Activated naive CD4-positive, alpha-beta T cell treated with anti-CD3 and anti-CD28 coated beads for 36 hours (primary cell): ENCODE measurements at regions not wholly inside any gene's neighbourhood (a gene's known extent, or its start where the extent isn't known, plus 50 kb on each side); places are given as distances from the start of the nearest gene placed in this dataset.

Experiments
- CTCF ChIA-PET: fragments of 350-600 bp; sonication (Branson Sonifier 250); formaldehyde crosslinking; loops from one replicate; lab custom pipeline; 2021; ENCODE audit warnings: antibody characterized with exemption; lab: Charles Lee
- DNase-seq: peaks from one replicate; pipeline ENCODE4 v3.0.0-alpha.2; 2020
- H3K27ac Mint-ChIP-seq: one replicate; pipeline ENCODE4 v1.8.0; 2021; ENCODE audit warnings: mild to moderate bottlenecking, mixed read lengths
- H3K27me3 Mint-ChIP-seq: one replicate; pipeline ENCODE4 v1.8.0; 2021; ENCODE audit warnings: low read depth, mixed read lengths
- H3K36me3 Mint-ChIP-seq: one replicate; pipeline ENCODE4 v1.8.0; 2021; ENCODE audit warnings: low read depth, mixed read lengths
- H3K4me1 Mint-ChIP-seq: one replicate; pipeline ENCODE4 v1.8.0; 2021; ENCODE audit warnings: low read depth, mixed read lengths
- H3K4me3 Mint-ChIP-seq: one replicate; pipeline ENCODE4 v1.8.0; 2021; ENCODE audit warnings: mild to moderate bottlenecking, moderate library complexity, mixed read lengths
- H3K9me3 Mint-ChIP-seq: one replicate; pipeline ENCODE4 v1.8.0; 2021; ENCODE audit warnings: mixed read lengths
- intact Hi-C: fragments of 100-400 bp; cut with micrococcal nuclease; formaldehyde crosslinking; loops from one replicate; pipeline ENCODE4 v1.15.1; 2023

- H3K4me3 Mint-ChIP-seq, result no peak overlapping the region
- no peaks in the 10 kb centered on the region for H3K27me3 Mint-ChIP-seq
- H3K27ac Mint-ChIP-seq, result no peak overlapping the region
- H3K4me1 Mint-ChIP-seq, result no peaks in the 10 kb centered on the region
- CTCF ChIA-PET, result no interaction called here
- peaks cover 2% of the 10 kb centered on the region for H3K36me3 Mint-ChIP-seq
- DNase-seq, result no peak
- peaks cover 26% of the 10 kb centered on the region for H3K9me3 Mint-ChIP-seq
- intact Hi-C loops, result loop anchor here (10.0 kb wide), 1 partner anchor 440 kb away; no protein-coding TSS in a partner anchor
Observed at GRCh38 chr12:78585132-78585531, 279.4 kb upstream of the SYT1 start.

DNA sequence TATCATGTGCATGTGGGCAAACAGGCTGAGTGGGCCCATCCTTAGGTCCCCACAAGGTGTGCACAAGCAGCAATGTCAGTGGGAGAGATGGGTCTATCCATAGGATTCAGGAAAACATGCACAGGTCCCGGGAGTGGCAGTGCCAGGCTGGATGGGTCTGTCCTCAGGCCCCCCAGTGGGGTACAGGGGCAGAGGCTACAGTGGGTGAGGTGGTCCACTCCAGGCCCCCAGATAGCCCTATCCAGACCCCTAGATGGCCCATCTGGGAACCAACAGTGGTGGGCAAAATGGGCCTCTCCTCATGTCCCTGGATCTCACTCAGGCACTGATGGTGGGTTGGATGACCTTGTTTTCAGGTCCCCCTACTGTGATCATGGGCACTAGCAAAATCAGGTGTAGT lies 277.8 kb upstream of the SYT1 start:
- Mint-ChIP-seq H3K9me3 (peaks cover 21% of the 10 kb centered on the region), H3K36me3 (peaks cover 2% of the 10 kb centered on the region), H3K27me3 (no peaks in the 10 kb centered on the region), H3K27ac (no peak overlapping the region), H3K4me1 (no peaks in the 10 kb centered on the region), H3K4me3 (no peak overlapping the region)
- no peak for DNase-seq
- CTCF ChIA-PET, result no interaction called here
- intact Hi-C loops, result loop anchor here (10.0 kb wide), 1 partner anchor 442 kb away; no protein-coding TSS in a partner anchor

GRCh38 chr12:78599366-78599765 lies 265.2 kb upstream of the SYT1 start:
- no peak for DNase-seq
- no peaks in the 10 kb centered on the region for H3K27me3 Mint-ChIP-seq
- H3K27ac Mint-ChIP-seq, result no peak overlapping the region
- intact Hi-C loops, result no loop called here
- CTCF ChIA-PET, result no interaction called here
- H3K36me3 Mint-ChIP-seq, result no peaks in the 10 kb centered on the region
- H3K4me1 Mint-ChIP-seq, result no peaks in the 10 kb centered on the region
- H3K4me3 Mint-ChIP-seq, result no peak overlapping the region
- peaks cover 25% of the 10 kb centered on the region for H3K9me3 Mint-ChIP-seq

GRCh38 chr12:78600541-78600940 lies 264.0 kb upstream of the SYT1 start:
- Mint-ChIP-seq H3K27me3 (no peaks in the 10 kb centered on the region), H3K36me3 (no peaks in the 10 kb centered on the region), H3K9me3 (peaks cover 25% of the 10 kb centered on the region), H3K27ac (no peak overlapping the region), H3K4me3 (no peak overlapping the region), H3K4me1 (no peaks in the 10 kb centered on the region)
- intact Hi-C loops, result no loop called here
- DNase-seq, result no peak
- CTCF ChIA-PET, result no interaction called here

DNA sequence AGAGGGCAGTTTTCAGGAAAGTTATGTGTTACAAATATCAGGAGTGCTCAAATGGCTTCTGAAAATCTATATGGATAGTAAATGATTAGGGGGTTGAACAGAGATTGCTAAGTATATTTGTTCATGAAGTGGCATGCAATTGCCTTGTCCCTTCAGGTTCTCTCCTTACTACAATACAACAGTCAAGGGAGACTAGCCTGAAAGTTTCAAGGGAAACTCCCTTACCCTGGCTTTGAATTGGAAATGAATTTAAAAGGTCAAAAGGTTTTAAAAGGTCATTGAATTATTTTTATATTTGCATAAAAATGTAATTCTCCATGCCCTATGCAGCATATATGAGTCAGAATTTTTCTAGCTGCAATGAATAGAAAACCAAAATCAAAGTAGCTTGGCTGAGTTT lies 253.1 kb upstream of the SYT1 start:
- intact Hi-C loops, result no loop called here
- H3K4me1 Mint-ChIP-seq, result no peaks in the 10 kb centered on the region
- CTCF ChIA-PET, result no interaction called here

DNA sequence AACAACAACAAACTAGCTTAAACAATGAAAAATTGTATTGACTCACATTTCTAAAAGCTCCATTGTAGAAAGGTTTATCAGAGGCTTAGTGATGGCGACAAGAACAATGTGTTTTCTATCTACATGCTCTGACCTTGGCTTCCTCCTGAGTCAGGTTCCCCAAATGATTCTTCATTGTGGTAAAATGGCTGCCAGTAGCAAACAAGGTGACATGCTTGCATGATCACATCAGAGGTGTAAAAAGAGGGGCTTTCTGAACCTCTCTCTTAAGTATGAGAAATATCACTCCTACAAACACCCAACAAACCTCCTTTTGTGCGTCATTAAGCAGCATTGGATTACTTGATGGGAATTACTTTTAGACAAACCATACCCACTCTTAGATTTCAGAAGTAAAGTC lies 252.4 kb upstream of the SYT1 start:
- Mint-ChIP-seq H3K4me1 (no peaks in the 10 kb centered on the region), H3K36me3 (no peaks in the 10 kb centered on the region), H3K27ac (no peak overlapping the region), H3K4me3 (no peak overlapping the region), H3K9me3 (peaks cover 12% of the 10 kb centered on the region), H3K27me3 (no peaks in the 10 kb centered on the region)
- no peak for DNase-seq
- CTCF ChIA-PET, result no interaction called here
- intact Hi-C loops, result no loop called here

More for the DNA sequence above, 253.1 kb upstream of the SYT1 start:
- no peak overlapping the region for H3K4me3 Mint-ChIP-seq
- H3K36me3 Mint-ChIP-seq, result no peaks in the 10 kb centered on the region
- H3K27me3 Mint-ChIP-seq, result no peaks in the 10 kb centered on the region
- H3K9me3 Mint-ChIP-seq, result peaks cover 12% of the 10 kb centered on the region
- no peak overlapping the region for H3K27ac Mint-ChIP-seq
- DNase-seq, result no peak

DNA sequence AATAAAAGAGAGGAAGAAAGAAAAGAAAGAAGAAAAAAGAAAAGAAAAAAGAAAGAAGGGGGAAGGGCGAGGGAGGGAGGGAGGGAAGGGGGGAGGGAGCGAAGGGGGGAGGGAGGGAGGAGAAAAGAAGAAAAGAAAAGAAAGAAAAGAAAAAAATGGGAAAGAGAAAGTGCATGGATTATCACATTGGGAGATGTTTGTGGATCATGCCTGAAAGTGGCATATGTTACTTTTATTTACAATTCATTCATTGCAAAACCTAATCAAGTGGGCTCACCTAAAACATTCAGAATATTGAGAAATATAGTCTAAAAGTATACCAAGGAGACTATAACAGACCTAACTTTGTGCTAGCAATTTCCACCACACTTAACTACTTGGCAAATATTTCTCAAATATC lies 246.9 kb upstream of the SYT1 start:
- CTCF ChIA-PET, result no interaction called here
- intact Hi-C loops, result no loop called here
- H3K36me3 Mint-ChIP-seq, result no peaks in the 10 kb centered on the region

DNA sequence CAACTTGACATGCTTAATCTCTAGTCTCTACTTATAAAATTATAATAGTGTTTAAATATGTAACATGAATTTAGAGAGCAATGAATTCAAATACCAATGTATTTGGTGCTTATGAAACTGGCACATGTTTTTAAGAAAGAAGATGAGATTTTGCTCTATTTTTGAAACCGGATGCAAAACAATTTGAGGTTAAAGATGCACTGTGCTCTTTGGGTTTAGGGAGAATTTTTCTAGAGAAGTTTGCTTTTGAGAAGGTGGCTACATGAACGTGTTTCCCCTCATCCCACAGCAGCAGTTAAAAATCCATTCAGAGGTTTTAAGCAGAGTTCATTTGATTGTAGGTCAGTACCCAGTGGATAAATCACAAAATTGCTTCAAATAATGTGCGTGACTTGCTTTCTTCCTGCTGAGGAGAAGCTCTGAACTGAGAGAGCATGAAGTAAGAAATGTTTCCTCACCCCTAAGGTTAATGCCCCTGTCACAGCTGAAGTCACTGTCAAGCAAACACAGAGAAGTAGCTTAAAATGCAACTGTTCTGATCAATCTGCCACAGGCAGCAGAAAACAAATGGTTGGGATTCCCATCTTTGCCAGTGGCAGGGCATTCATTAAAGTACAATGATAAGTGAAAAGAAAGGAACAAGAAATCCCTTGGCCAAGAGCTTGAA lies 241.9 kb upstream of the SYT1 start:
- Mint-ChIP-seq H3K4me1 (no peaks in the 10 kb centered on the region), H3K27me3 (no peaks in the 10 kb centered on the region), H3K36me3 (no peaks in the 10 kb centered on the region), H3K27ac (no peak overlapping the region), H3K4me3 (no peak overlapping the region), H3K9me3 (peaks cover 10% of the 10 kb centered on the region)
- intact Hi-C loops, result no loop called here
- no peak for DNase-seq
- CTCF ChIA-PET, result no interaction called here

More for the DNA sequence above, 246.9 kb upstream of the SYT1 start:
- no peaks in the 10 kb centered on the region for H3K27me3 Mint-ChIP-seq
- H3K4me1 Mint-ChIP-seq, result no peaks in the 10 kb centered on the region
- no peak for DNase-seq
- H3K4me3 Mint-ChIP-seq, result no peak overlapping the region
- H3K27ac Mint-ChIP-seq, result no peak overlapping the region
- peaks cover 3% of the 10 kb centered on the region for H3K9me3 Mint-ChIP-seq

DNA sequence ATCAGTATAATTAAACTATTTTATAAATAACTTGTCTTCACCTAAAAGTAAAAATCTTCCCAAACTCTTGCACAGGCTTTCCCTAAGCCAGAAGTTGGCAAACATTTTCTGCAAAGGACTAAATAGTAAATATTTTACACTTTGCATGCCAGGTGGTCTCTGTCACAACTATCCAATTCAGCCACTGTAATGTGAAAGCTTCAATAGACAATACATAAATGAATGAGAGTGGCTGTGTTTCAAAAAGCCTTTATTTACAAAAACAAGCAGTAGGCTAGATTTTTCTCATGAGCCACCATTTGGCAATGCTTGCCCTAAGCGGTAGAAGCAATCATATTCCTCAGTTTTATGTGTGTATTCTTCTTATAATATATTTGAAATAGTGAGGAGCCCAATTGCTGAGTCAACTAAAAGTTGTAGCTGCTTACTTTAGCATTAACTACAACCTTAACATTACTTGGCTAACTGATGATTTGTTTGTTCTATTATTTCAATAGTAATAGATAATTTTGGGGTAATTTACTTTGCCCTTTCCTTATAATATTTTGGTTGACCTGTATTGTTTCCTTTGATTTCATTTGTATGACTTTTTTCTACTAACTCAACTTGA lies 236.0 kb upstream of the SYT1 start:
- no peaks in the 10 kb centered on the region for H3K4me1 Mint-ChIP-seq
- no peaks in the 10 kb centered on the region for H3K36me3 Mint-ChIP-seq
- CTCF ChIA-PET, result no interaction called here
- peaks cover 9% of the 10 kb centered on the region for H3K9me3 Mint-ChIP-seq
- intact Hi-C loops, result no loop called here
- H3K27me3 Mint-ChIP-seq, result no peaks in the 10 kb centered on the region
- DNase-seq, result no peak
- H3K4me3 Mint-ChIP-seq, result no peak overlapping the region
- H3K27ac Mint-ChIP-seq, result no peak overlapping the region

DNA sequence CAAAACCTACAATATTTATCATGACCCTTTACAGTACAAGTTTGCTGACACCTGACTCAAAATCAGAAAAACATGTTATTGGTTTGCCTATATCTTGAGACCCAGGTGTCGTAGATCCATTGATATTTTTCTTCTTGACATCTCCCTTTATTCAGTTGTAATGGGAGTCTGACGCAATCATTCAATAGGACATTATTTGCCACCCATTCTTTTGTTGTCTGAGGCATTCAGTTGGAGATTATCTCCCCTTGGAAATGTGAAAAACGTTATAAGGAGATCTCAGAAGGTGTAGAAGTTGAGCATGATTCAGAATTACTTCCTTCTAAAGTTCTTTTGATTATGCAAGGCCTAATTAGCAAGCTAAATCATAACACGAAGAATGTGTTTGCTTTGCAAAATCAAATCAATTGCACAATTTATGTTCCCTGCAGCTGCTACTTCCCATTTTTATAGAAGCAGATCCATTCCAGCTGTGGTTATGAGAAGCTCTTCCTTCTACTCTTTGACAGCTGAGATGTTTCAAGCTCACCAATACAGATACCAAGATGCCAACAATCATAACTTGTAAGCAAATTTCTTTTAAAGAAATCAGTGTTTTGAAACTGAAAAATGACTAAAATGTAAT lies 228.2 kb upstream of the SYT1 start:
- Mint-ChIP-seq H3K27me3 (no peaks in the 10 kb centered on the region), H3K4me1 (no peaks in the 10 kb centered on the region), H3K36me3 (no peaks in the 10 kb centered on the region), H3K27ac (no peak overlapping the region), H3K9me3 (peaks cover 1% of the 10 kb centered on the region), H3K4me3 (no peak overlapping the region)
- intact Hi-C loops, result loop anchor here (10.0 kb wide), 1 partner anchor 58 kb away; no protein-coding TSS in a partner anchor
- CTCF ChIA-PET, result no interaction called here
- no peak for DNase-seq

DNA sequence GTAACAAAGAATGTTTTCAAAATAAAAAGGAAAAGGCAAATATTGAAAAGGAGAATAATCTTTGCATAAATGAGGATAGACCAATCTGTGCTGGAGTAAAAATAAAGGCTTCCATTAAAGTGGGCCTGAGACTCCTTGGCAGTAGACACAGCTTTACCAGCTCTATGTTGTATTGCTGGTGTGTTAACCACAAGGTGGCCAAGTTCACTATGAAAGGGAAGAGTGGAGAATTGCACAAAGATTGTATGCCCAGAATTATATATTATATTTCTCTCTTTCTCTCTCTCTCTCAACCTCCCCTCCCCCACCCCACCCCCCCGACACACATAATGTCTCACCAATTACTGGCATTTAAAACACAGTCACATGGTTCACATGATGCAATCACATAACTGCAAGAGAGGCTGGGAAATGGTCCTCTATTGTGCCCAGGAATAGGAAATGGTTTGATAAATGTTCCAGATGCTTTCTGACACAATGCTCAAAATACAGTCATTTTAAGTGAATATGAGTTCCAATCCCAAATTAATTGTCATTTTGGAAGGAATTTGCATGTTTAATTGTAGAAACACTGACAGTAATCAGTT lies 222.6 kb upstream of the SYT1 start:
- CTCF ChIA-PET, result no interaction called here
- intact Hi-C loops, result no loop called here
- H3K27ac Mint-ChIP-seq, result no peak overlapping the region

GRCh38 chr12:78645956-78646355 lies 218.6 kb upstream of the SYT1 start:
- Mint-ChIP-seq H3K9me3 (peaks cover 13% of the 10 kb centered on the region), H3K4me3 (no peak overlapping the region), H3K27me3 (no peaks in the 10 kb centered on the region), H3K36me3 (no peaks in the 10 kb centered on the region), H3K27ac (no peak overlapping the region), H3K4me1 (no peaks in the 10 kb centered on the region)
- CTCF ChIA-PET, result interaction anchor here (0.7 kb wide), 1 partner anchor 1957 kb away, joined by 3 read pairs; no protein-coding TSS in a partner anchor
- intact Hi-C loops, result no loop called here
- no peak for DNase-seq

More for the DNA sequence above, 222.6 kb upstream of the SYT1 start:
- H3K4me1 Mint-ChIP-seq, result no peaks in the 10 kb centered on the region
- no peak overlapping the region for H3K4me3 Mint-ChIP-seq
- H3K36me3 Mint-ChIP-seq, result no peaks in the 10 kb centered on the region
- no peak for DNase-seq
- peaks cover 6% of the 10 kb centered on the region for H3K9me3 Mint-ChIP-seq
- H3K27me3 Mint-ChIP-seq, result no peaks in the 10 kb centered on the region
